HUES64 (cell line): ENCODE measurements at regions not wholly inside any gene's neighbourhood (a gene's known extent, or its start where the extent isn't known, plus 50 kb on each side); places are given as distances from the start of the nearest gene placed in this dataset.

Experiments
- H3K27ac ChIP-seq: 2 replicates; pipeline ENCODE4 v1.7.0; 2013; ENCODE audit warnings: low read depth, low read length, inconsistent platforms
- H3K27me3 ChIP-seq: 2 replicates; pipeline ENCODE4 v1.6.1; 2013; ENCODE audit warnings: mild to moderate bottlenecking, low read length; ENCODE audit not compliant: insufficient read depth
- H3K36me3 ChIP-seq: 2 replicates; pipeline ENCODE4 v1.6.1; 2013; ENCODE audit warnings: mild to moderate bottlenecking, low read length; ENCODE audit not compliant: insufficient read depth
- H3K4me1 ChIP-seq: 2 replicates; pipeline ENCODE4 v1.6.1; 2013; ENCODE audit warnings: mild to moderate bottlenecking, low read length, moderate library complexity; ENCODE audit not compliant: insufficient read depth
- H3K4me3 ChIP-seq: 2 replicates; pipeline ENCODE4 v1.5.1; 2013; ENCODE audit warnings: mild to moderate bottlenecking, low read length, moderate library complexity
- H3K9ac ChIP-seq: 2 replicates; pipeline ENCODE4 v1.6.1; 2013; ENCODE audit warnings: mild to moderate bottlenecking, low read depth, low read length
- H3K9me3 ChIP-seq: 2 replicates; pipeline ENCODE4 v1.6.1; 2013; ENCODE audit warnings: low read depth, low read length; ENCODE audit not compliant: insufficient read depth
- WGBS: fragments of 150-250, 120-280 bp; methylation state at CpG from one replicate; pipeline ENCODE4 v1.1.7; 2013; ENCODE audit warnings: missing lambda C conversion rate; 5-methylcytosine and 5-hydroxymethylcytosine counted together

GRCh38 chrX:68932611-68933010 lies 103.8 kb downstream of the EFNB1 start:
- H3K27me3 ChIP-seq: no peaks in the 10 kb centered on the region
- H3K9ac ChIP-seq: no peak overlapping the region
- no peaks in the 10 kb centered on the region for H3K9me3 ChIP-seq
- WGBS: 96% methylated on average over 3 of the region's 4 CpGs
- H3K4me1 ChIP-seq: no peaks in the 10 kb centered on the region
- H3K36me3 ChIP-seq: no peaks in the 10 kb centered on the region
- H3K27ac ChIP-seq: no peak overlapping the region
- no peak overlapping the region for H3K4me3 ChIP-seq

- Histone ChIP-seq H3K9me3 (no peaks in the 10 kb centered on the region), H3K4me1 (no peaks in the 10 kb centered on the region), H3K27ac (no peak overlapping the region), H3K36me3 (no peaks in the 10 kb centered on the region), H3K9ac (no peak overlapping the region), H3K27me3 (no peaks in the 10 kb centered on the region), H3K4me3 (no peak overlapping the region)
- 87% methylated on average over 4 of the region's 4 CpGs for WGBS
Observed at GRCh38 chrX:68931345-68931744, 102.5 kb downstream of the EFNB1 start.

DNA sequence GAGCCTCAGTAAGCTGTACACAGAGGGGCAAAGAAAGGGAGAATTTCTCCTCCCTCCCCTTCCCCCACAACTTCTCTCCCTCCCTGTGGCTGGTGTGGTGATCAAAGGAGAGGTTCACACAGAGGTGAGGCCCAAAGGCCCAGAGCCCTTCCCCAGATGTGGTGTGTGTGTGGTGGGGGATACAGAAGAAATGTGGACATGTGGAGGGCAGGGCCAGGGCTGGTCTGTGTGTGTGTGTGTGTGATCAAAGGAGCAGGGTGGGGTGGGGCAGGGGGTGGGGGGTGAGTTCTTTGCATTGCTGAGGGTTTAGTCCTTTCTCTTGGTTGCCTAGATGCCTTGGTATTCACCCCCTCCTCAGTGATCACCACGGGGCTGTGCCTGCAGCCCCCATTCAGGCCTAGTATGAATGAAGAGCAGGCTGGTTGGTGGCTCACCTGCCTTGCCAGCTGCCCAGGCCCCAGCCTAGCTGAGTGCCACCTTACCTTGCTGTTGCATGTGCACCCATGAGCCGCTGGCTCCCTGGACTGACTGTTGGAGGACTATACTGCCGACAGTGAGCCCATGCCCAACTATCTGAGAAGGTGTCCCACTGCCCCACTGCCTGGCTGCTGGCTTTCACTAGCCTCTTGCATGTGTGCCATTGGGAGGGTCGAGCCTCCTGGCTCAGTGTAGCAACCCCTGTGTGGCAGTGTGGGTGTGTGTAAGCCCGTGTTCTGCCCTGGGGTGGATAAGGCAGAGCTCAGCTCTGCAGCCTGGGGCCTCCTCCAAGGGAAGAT lies 101.9 kb downstream of the EFNB1 start:
- Histone ChIP-seq H3K4me3 (no peak overlapping the region), H3K27ac (no peak overlapping the region), H3K9ac (no peak overlapping the region), H3K36me3 (no peaks in the 10 kb centered on the region), H3K9me3 (no peaks in the 10 kb centered on the region), H3K27me3 (no peaks in the 10 kb centered on the region), H3K4me1 (no peaks in the 10 kb centered on the region)
- 77% methylated on average over 5 of the region's 5 CpGs for WGBS

- Histone ChIP-seq H3K27ac (no peak overlapping the region), H3K9me3 (no peaks in the 10 kb centered on the region)
Observed at GRCh38 chrX:68929332-68930150, 100.7 kb downstream of the EFNB1 start.

GRCh38 chrX:68928401-68928800 lies 99.6 kb downstream of the EFNB1 start:
- H3K9ac ChIP-seq: no peak overlapping the region
- H3K9me3 ChIP-seq: no peaks in the 10 kb centered on the region
- no peak overlapping the region for H3K27ac ChIP-seq
- H3K27me3 ChIP-seq: no peaks in the 10 kb centered on the region; the same call in 1 of the 2 replicates
- H3K4me1 ChIP-seq: no peaks in the 10 kb centered on the region
- H3K36me3 ChIP-seq: no peaks in the 10 kb centered on the region
- WGBS: 87% methylated on average over 7 of the region's 7 CpGs
- H3K4me3 ChIP-seq: no peak overlapping the region

More at GRCh38 chrX:68929332-68930150, 100.7 kb downstream of the EFNB1 start:
- 90% methylated on average over 8 of the region's 9 CpGs for WGBS
- H3K9ac ChIP-seq: no peak overlapping the region
- no peak overlapping the region for H3K4me3 ChIP-seq
- no peaks in the 10 kb centered on the region for H3K4me1 ChIP-seq
- H3K36me3 ChIP-seq: no peaks in the 10 kb centered on the region
- no peaks in the 10 kb centered on the region for H3K27me3 ChIP-seq

- H3K27me3 ChIP-seq: no peaks in the 10 kb centered on the region; the same call in 1 of the 2 replicates
- H3K9ac ChIP-seq: no peak overlapping the region
- no peak overlapping the region for H3K27ac ChIP-seq
- no peaks in the 10 kb centered on the region for H3K4me1 ChIP-seq
- no peaks in the 10 kb centered on the region for H3K9me3 ChIP-seq
- no peak overlapping the region for H3K4me3 ChIP-seq
- WGBS: 77% methylated on average over 5 of the region's 5 CpGs
- no peaks in the 10 kb centered on the region for H3K36me3 ChIP-seq
Observed at GRCh38 chrX:68927178-68927577, 98.4 kb downstream of the EFNB1 start.

DNA sequence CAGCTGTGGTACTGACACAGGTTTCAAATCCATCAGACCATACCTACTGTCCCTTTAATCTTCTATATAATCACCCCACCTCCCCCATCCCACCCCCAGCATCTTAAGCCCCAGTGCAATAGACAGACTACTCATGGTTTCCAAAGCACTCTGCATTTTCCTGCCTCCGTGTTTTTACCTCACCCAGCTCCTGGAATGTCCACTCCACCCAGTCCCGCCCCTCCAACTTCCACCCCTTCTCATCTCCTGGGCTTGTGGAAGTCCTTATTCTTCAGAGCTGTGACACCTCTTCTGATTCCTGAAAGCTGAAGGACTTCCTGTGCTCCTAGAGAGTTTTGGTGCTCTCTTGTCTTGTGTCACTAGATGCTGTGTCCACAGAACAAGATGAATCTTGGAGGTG lies 94.3 kb downstream of the EFNB1 start:
- WGBS: 72% methylated on average over 2 of the region's 2 CpGs
- H3K27me3 ChIP-seq: peaks cover 5% of the 10 kb centered on the region; the same call in 1 of the 2 replicates
- H3K9me3 ChIP-seq: no peaks in the 10 kb centered on the region

GRCh38 chrX:68922013-68922412 lies 93.2 kb downstream of the EFNB1 start:
- H3K9me3 ChIP-seq: no peaks in the 10 kb centered on the region
- no peaks in the 10 kb centered on the region for H3K36me3 ChIP-seq
- H3K27me3 ChIP-seq: peaks cover 6% of the 10 kb centered on the region; the same call in 1 of the 2 replicates
- H3K27ac ChIP-seq: no peak overlapping the region
- H3K4me3 ChIP-seq: no peak overlapping the region
- no peak overlapping the region for H3K9ac ChIP-seq
- 0 out of 2 replicates have a peak, but pooled peaks cover 4% of the 10 kb centered on the region for H3K4me1 ChIP-seq
- 79% methylated on average over 4 of the region's 6 CpGs for WGBS

More for the DNA sequence above, 94.3 kb downstream of the EFNB1 start:
- H3K36me3 ChIP-seq: no peaks in the 10 kb centered on the region
- H3K27ac ChIP-seq: no peak overlapping the region
- H3K4me1 ChIP-seq: no peaks in the 10 kb centered on the region
- H3K4me3 ChIP-seq: no peak overlapping the region
- H3K9ac ChIP-seq: no peak overlapping the region

DNA sequence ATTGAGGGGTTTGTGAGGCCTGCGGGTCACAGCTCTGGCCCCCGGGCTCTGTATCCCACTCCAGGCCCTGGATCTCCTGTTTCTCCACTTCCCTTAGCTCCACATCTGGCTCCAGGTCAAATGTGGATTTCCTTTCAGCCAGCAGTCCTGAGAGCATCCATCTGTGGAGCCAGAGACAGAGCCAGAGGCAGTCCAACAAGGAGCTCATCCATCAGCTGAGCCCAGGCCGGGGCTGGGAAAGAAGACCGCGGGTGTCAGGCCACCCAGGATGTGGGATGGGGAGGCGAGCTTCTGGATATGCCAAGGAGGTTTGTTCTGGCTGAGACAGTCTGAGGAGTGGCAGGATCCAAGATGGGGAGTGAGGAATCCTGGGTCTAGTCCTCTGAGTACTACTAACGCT lies 91.7 kb downstream of the EFNB1 start:
- H3K36me3 ChIP-seq: no peaks in the 10 kb centered on the region
- H3K9me3 ChIP-seq: no peaks in the 10 kb centered on the region
- H3K9ac ChIP-seq: no peak overlapping the region
- H3K4me3 ChIP-seq: no peak overlapping the region
- no peak overlapping the region for H3K27ac ChIP-seq
- 0 out of 2 replicates have a peak, but pooled peaks cover 4% of the 10 kb centered on the region for H3K4me1 ChIP-seq
- H3K27me3 ChIP-seq: peaks cover 11% of the 10 kb centered on the region
- 95% methylated on average over 7 of the region's 7 CpGs for WGBS

DNA sequence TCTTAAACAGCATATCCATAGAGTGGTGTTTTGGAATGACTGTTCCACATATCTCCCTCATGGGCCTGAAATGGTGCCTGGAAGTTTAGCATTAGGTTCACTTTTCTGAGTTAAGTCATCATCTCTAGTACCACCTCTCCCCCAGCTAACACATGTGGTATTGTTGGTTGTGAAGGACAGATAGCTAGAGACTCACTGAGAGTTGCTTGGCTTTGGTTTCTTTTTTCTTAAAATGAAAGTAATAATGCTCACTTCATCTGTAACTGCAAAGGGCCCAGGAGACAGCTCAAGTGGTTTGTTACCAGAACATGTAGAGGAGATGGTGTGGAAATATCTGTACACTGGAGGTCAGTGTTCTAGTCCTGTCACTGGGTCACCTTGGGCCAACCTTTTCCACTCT lies 90.9 kb downstream of the EFNB1 start:
- Histone ChIP-seq H3K27me3 (peaks cover 11% of the 10 kb centered on the region), H3K27ac (no peak overlapping the region), H3K9ac (no peak overlapping the region), H3K4me1 (peaks cover 9% of the 10 kb centered on the region; the same call in 1 of the 2 replicates), H3K9me3 (no peaks in the 10 kb centered on the region), H3K4me3 (no peak overlapping the region), H3K36me3 (no peaks in the 10 kb centered on the region)

DNA sequence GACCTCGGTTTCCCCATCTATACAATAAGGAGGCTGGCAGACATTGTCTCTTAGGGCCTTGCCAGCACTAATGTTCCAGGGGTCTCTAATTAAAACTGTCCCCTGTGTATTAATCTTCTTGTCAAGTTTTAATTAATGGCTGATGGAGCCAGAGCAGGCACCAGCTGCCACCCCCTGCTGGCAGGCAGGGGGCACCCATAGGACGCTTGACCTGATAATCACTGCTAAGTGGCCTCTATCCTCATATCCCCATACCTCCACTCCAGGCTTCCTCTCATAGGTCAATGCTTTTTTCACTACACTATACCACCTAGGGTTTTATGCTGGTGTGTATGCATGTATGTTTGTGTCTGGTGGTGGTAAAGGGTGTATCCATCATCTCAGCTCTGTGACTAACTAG lies 89.4 kb downstream of the EFNB1 start:
- Histone ChIP-seq H3K27ac (no peak overlapping the region), H3K4me1 (peaks cover 19% of the 10 kb centered on the region), H3K36me3 (no peaks in the 10 kb centered on the region), H3K9ac (no peak overlapping the region), H3K27me3 (peaks cover 11% of the 10 kb centered on the region), H3K9me3 (no peaks in the 10 kb centered on the region), H3K4me3 (no peak overlapping the region)
- 77% methylated on average over 2 of the region's 2 CpGs for WGBS
